WTC11 (cell line): ENCODE measurements at regions not wholly inside any gene's neighbourhood (a gene's known extent, or its start where the extent isn't known, plus 50 kb on each side); places are given as distances from the start of the nearest gene placed in this dataset.

ENCODE experiments used
- ATAC-seq: fragments of 200-7000 bp; cut with Tn5 transposase; 2 replicates; pipeline ENCODE4 v1.10.0; 2021; ENCODE audit warnings: mild to moderate bottlenecking, moderate library complexity
- CTCF ChIA-PET: fragments of 300-600 bp; sonication (Branson Sonifier 250); formaldehyde crosslinking; loops from one replicate; lab custom pipeline; 2021; ENCODE audit warnings: antibody characterized with exemption; lab: Charles Lee
- POLR2A ChIA-PET: fragments of 350-600 bp; sonication (Branson Sonifier 250); formaldehyde crosslinking; loops from one replicate; lab custom pipeline; 2021; ENCODE audit warnings: antibody characterized with exemption; lab: Charles Lee
- DNase-seq: peaks from one replicate; pipeline ENCODE4 v3.0.0; 2021; ENCODE audit warnings: low spot score
- H3K27ac Mint-ChIP-seq: 2 replicates; pipeline ENCODE4 v1.8.0; 2021; ENCODE audit warnings: mixed read lengths
- H3K27me3 Mint-ChIP-seq: 2 replicates; pipeline ENCODE4 v1.8.0; 2021; ENCODE audit warnings: low read depth, mild to moderate bottlenecking, moderate library complexity, mixed read lengths
- H3K36me3 Mint-ChIP-seq: 2 replicates; pipeline ENCODE4 v1.8.0; 2021; ENCODE audit warnings: mixed read lengths
- H3K4me1 Mint-ChIP-seq: 2 replicates; pipeline ENCODE4 v1.8.0; 2022; ENCODE audit warnings: mixed read lengths
- H3K4me3 Mint-ChIP-seq: 2 replicates; pipeline ENCODE4 v1.8.0; 2021; ENCODE audit warnings: mild to moderate bottlenecking, moderate library complexity, mixed read lengths
- H3K9me3 Mint-ChIP-seq: 2 replicates; pipeline ENCODE4 v1.8.0; 2021; ENCODE audit warnings: mixed read lengths
- AR ChIP-seq: fragments of 250-450 bp; sonication (Bioruptor Pico); IDR thresholded peaks from 2 replicates; pipeline ENCODE4 v1.9.0; 2021; ENCODE audit warnings: mild to moderate bottlenecking
- CBFB ChIP-seq: sonication (generic); formaldehyde crosslinking; IDR thresholded peaks from 2 replicates; pipeline ENCODE4 v1.8.1; 2022; ENCODE audit warnings: mild to moderate bottlenecking, low read depth, missing genetic modification reagents
- ELF4 ChIP-seq: sonication (generic); formaldehyde crosslinking; IDR thresholded peaks from 2 replicates; pipeline ENCODE4 v1.8.1; 2022; ENCODE audit warnings: low read depth, mild to moderate bottlenecking, moderate library complexity, missing genetic modification reagents
- FOXJ3 ChIP-seq: sonication (generic); formaldehyde crosslinking; IDR thresholded peaks from 2 replicates; pipeline ENCODE4 v1.9.0; 2021; ENCODE audit warnings: missing genetic modification reagents, mild to moderate bottlenecking, borderline replicate concordance
- GRHL2 ChIP-seq: fragments of 250-450 bp; sonication (Bioruptor Pico); IDR thresholded peaks from 2 replicates; pipeline ENCODE4 v1.8.0; 2022; ENCODE audit warnings: mild to moderate bottlenecking, moderate library complexity; ENCODE audit not compliant: insufficient replicate concordance, severe bottlenecking
- HMGA2 ChIP-seq: fragments of 250-450 bp; sonication (Bioruptor Pico); IDR thresholded peaks from 2 replicates; pipeline ENCODE4 v1.4.0; 2021; ENCODE audit warnings: mild to moderate bottlenecking, moderate library complexity
- HMGXB4 ChIP-seq: sonication (generic); formaldehyde crosslinking; IDR thresholded peaks from 2 replicates; pipeline ENCODE4 v1.8.1; 2023; ENCODE audit warnings: mild to moderate bottlenecking, moderate library complexity, missing genetic modification reagents
- NFATC4 ChIP-seq: fragments of 250-450 bp; sonication (Bioruptor Pico); IDR thresholded peaks from 2 replicates; pipeline ENCODE4 v1.9.0; 2021; ENCODE audit warnings: mild to moderate bottlenecking
- NFE2L1 ChIP-seq: sonication (generic); formaldehyde crosslinking; IDR thresholded peaks from 2 replicates; pipeline ENCODE4 v1.8.1; 2023; ENCODE audit warnings: missing genetic modification reagents
- NFYB ChIP-seq: sonication (generic); formaldehyde crosslinking; conservative IDR thresholded peaks from 2 replicates; pipeline ENCODE4 v1.8.0; 2022; ENCODE audit warnings: low read depth, missing genetic modification reagents
- NR2C2 ChIP-seq: sonication (generic); formaldehyde crosslinking; IDR thresholded peaks from 2 replicates; pipeline ENCODE4 v1.8.0; 2022; ENCODE audit warnings: mild to moderate bottlenecking, missing genetic modification reagents
- OVOL2 ChIP-seq: fragments of 250-450 bp; sonication (Bioruptor Pico); IDR thresholded peaks from 2 replicates; pipeline ENCODE4 v1.9.0; 2021; ENCODE audit warnings: mild to moderate bottlenecking, borderline replicate concordance
- RORB ChIP-seq: fragments of 250-450 bp; sonication (Bioruptor Pico); IDR thresholded peaks from 2 replicates; pipeline ENCODE4 v1.9.0; 2021; ENCODE audit warnings: mild to moderate bottlenecking
- STAT6 ChIP-seq: sonication (generic); formaldehyde crosslinking; conservative IDR thresholded peaks from 2 replicates; pipeline ENCODE4 v1.8.1; 2023; ENCODE audit warnings: mild to moderate bottlenecking, low read depth, missing genetic modification reagents, moderate library complexity
- TEAD1 ChIP-seq: sonication (generic); formaldehyde crosslinking; IDR thresholded peaks from 2 replicates; pipeline ENCODE4 v1.8.0; 2022; ENCODE audit warnings: mild to moderate bottlenecking, missing genetic modification reagents
- ZNF138 ChIP-seq: sonication (generic); formaldehyde crosslinking; conservative IDR thresholded peaks from 2 replicates; pipeline ENCODE4 v1.8.1; 2022; ENCODE audit warnings: mild to moderate bottlenecking, moderate library complexity, missing genetic modification reagents
- ZNF232 ChIP-seq: sonication (generic); formaldehyde crosslinking; IDR thresholded peaks from 2 replicates; pipeline ENCODE4 v1.8.0; 2022; ENCODE audit warnings: mild to moderate bottlenecking, missing genetic modification reagents
- ZNF263 ChIP-seq: sonication (generic); formaldehyde crosslinking; IDR thresholded peaks from 2 replicates; pipeline ENCODE4 v1.8.1; 2022; ENCODE audit warnings: low read depth, mild to moderate bottlenecking, moderate library complexity, missing genetic modification reagents
- ZSCAN18 ChIP-seq: fragments of 250-450 bp; sonication (Bioruptor Pico); IDR thresholded peaks from 2 replicates; pipeline ENCODE4 v2.1.2; 2022; ENCODE audit warnings: mild to moderate bottlenecking, moderate library complexity

- no peaks in the 10 kb centered on the region for H3K9me3 Mint-ChIP-seq
- H3K4me3 Mint-ChIP-seq = no peak overlapping the region
- POLR2A ChIA-PET = no interaction called here
- no peak overlapping the region for H3K27ac Mint-ChIP-seq
- TF ChIP-seq NFE2L1 (CRISPR knock-in tag) = no peak
- TF ChIP-seq STAT6 (CRISPR knock-in tag) = no peak
- no peak for ATAC-seq
- no peaks in the 10 kb centered on the region for H3K27me3 Mint-ChIP-seq
- no peak for DNase-seq
- peaks cover 33% of the 10 kb centered on the region for H3K4me1 Mint-ChIP-seq
- no peaks in the 10 kb centered on the region for H3K36me3 Mint-ChIP-seq
- CTCF ChIA-PET = no interaction called here
These were observed 137.4 kb upstream of the SGK1 start for GRCh38 chr6:134455319-134455718.

GRCh38 chr6:134454794-134455193 is 136.9 kb upstream of the SGK1 start:
- Mint-ChIP-seq H3K4me1 (peaks cover 33% of the 10 kb centered on the region), H3K9me3 (no peaks in the 10 kb centered on the region), H3K27ac (no peak overlapping the region), H3K27me3 (no peaks in the 10 kb centered on the region), H3K36me3 (no peaks in the 10 kb centered on the region), H3K4me3 (no peak overlapping the region)
- CTCF ChIA-PET = no interaction called here
- DNase-seq (no peak), ATAC-seq (no peak)
- POLR2A ChIA-PET = no interaction called here
- no peak for TF ChIP-seq NFATC4 (CRISPR knock-in tag)
- TF ChIP-seq FOXJ3 (CRISPR knock-in tag) = no peak
- TF ChIP-seq RORB (CRISPR knock-in tag) = no peak
- TF ChIP-seq AR (CRISPR knock-in tag) = no peak
- no peak for TF ChIP-seq NR2C2
- TF ChIP-seq CBFB (CRISPR knock-in tag) = no peak
- TF ChIP-seq ZNF138 (CRISPR knock-in tag) = no peak
- TF ChIP-seq TEAD1 (CRISPR knock-in tag) = no peak
- no peak for TF ChIP-seq ZNF263 (CRISPR knock-in tag)
- no peak for TF ChIP-seq ZNF232
- no peak for TF ChIP-seq ELF4 (CRISPR knock-in tag)
- no peak for TF ChIP-seq OVOL2 (CRISPR knock-in tag)
- TF ChIP-seq ZSCAN18 (CRISPR knock-in tag) = no peak
- no peak for TF ChIP-seq HMGA2 (CRISPR knock-in tag)
- TF ChIP-seq NFYB (CRISPR knock-in tag) = no peak
- TF ChIP-seq HMGXB4 = no peak
- TF ChIP-seq GRHL2 (CRISPR knock-in tag) = no peak
